Vagina (tissue), 2 donors: ENCODE measurements at regions not wholly inside any gene's neighbourhood (a gene's known extent, or its start where the extent isn't known, plus 50 kb on each side); places are given as distances from the start of the nearest gene placed in this dataset.
"Not testable (repeated sequence)": the region's sequence is repeated elsewhere in the genome, so short reads cannot be mapped to it uniquely, and the experiment has no call there.

ENCODE experiments used
- DNase-seq, 2 donors: peaks; one replicate each; pipeline ENCODE4 v3.0.0-alpha.2; 2017; ENCODE audit errors: extremely low spot score in 2 of 2
- H3K27ac ChIP-seq: fragments of 200-600 bp; sonication (generic); one replicate; pipeline ENCODE4 v1.5.1; 2019
- H3K27me3 ChIP-seq: fragments of 200-600 bp; sonication (generic); one replicate; pipeline ENCODE4 v1.5.1; 2019
- H3K36me3 ChIP-seq, 2 donors: fragments of 200-600 bp; sonication (generic); one replicate each; pipeline ENCODE4 v1.5.1; 2017 to 2019
- H3K4me1 ChIP-seq: fragments of 200-600 bp; sonication (generic); one replicate; pipeline ENCODE4 v1.5.1; 2019
- H3K4me3 ChIP-seq, 2 donors: fragments of 200-600 bp; sonication (generic); 1 replicate in 1 of 2; 2 replicates in 1 of 2; pipeline ENCODE4 v1.5.1; 2016 to 2019
- H3K9me3 ChIP-seq: fragments of 200-600 bp; sonication (generic); one replicate; pipeline ENCODE4 v1.5.1; 2019
- CTCF ChIP-seq, 3 experiments: fragments of 450-650 bp in 2 of 3; fragments of 200-600 bp in 1 of 3; sonication (generic) in 1 of 3; IDR thresholded peaks; one replicate each; pipeline ENCODE4 v1.5.1; 2017 to 2019; ENCODE audit warnings: antibody characterized with exemption in 3 of 3, mild to moderate bottlenecking in 2 of 3, moderate library complexity in 2 of 3
- POLR2A ChIP-seq, 2 donors: fragments of 450-650 bp; IDR thresholded peaks; one replicate each; pipeline ENCODE4 v1.6.1; 2017; ENCODE audit warnings: antibody characterized with exemption in 2 of 2, mild to moderate bottlenecking in 2 of 2, moderate library complexity in 2 of 2
- POLR2AphosphoS5 ChIP-seq, 2 donors: sonication (generic); formaldehyde crosslinking; IDR thresholded peaks; one replicate each; pipeline ENCODE4 v1.9.0; 2017; ENCODE audit warnings: antibody characterized with exemption in 2 of 2, mild to moderate bottlenecking in 2 of 2, low read depth in 1 of 2; ENCODE audit not compliant: insufficient read depth in 1 of 2
- intact Hi-C: fragments of 100-400 bp; cut with DNase I; formaldehyde crosslinking; loops from one replicate; pipeline ENCODE4 v1.15.1; 2023

GRCh38 chr21:13937236-13937635 lies 273.5 kb downstream of the LIPI start:
- no peak overlapping the region for H3K4me3 ChIP-seq

GRCh38 chr21:13936033-13936937 lies 274.5 kb downstream of the LIPI start:
- intact Hi-C loops, H3K4me1 ChIP-seq, H3K27me3 ChIP-seq, H3K9me3 ChIP-seq, H3K4me3 ChIP-seq, H3K36me3 ChIP-seq, H3K27ac ChIP-seq, DNase-seq: not testable (repeated sequence)

More at GRCh38 chr21:13937236-13937635, 273.5 kb downstream of the LIPI start:
- Histone ChIP-seq H3K4me1 (no peaks in the 10 kb centered on the region), H3K36me3 (no peaks in the 10 kb centered on the region), H3K27me3 (no peaks in the 10 kb centered on the region), H3K9me3 (no peaks in the 10 kb centered on the region), H3K27ac (no peak overlapping the region)
- TF ChIP-seq POLR2AphosphoS5 (IDR thresholded peaks at IDR 0.05; ENCODE audit: insufficient read depth in 1 of 2, low read depth in 1 of 2) (no peak), POLR2A (IDR thresholded peaks at IDR 0.05) (no peak), CTCF (IDR thresholded peaks at IDR 0.05) (no peak)
- DNase-seq = no peak
- intact Hi-C loops = no loop called here

- H3K27me3 ChIP-seq, H3K4me3 ChIP-seq, H3K36me3 ChIP-seq, intact Hi-C loops, H3K9me3 ChIP-seq, H3K4me1 ChIP-seq, H3K27ac ChIP-seq, DNase-seq: not testable (repeated sequence)
Measured at GRCh38 chr21:13935396-13936032, 275.2 kb downstream of the LIPI start.

- H3K36me3 ChIP-seq, H3K9me3 ChIP-seq, H3K4me3 ChIP-seq, H3K27me3 ChIP-seq, H3K27ac ChIP-seq, intact Hi-C loops, H3K4me1 ChIP-seq, DNase-seq: not testable (repeated sequence)
Measured at GRCh38 chr21:13934887-13935342, 275.8 kb downstream of the LIPI start.

- DNase-seq, H3K27ac ChIP-seq, H3K4me3 ChIP-seq, H3K9me3 ChIP-seq, intact Hi-C loops, H3K4me1 ChIP-seq, H3K36me3 ChIP-seq, H3K27me3 ChIP-seq: not testable (repeated sequence)
Measured at GRCh38 chr21:13923175-13923574, 287.6 kb downstream of the LIPI start.

- H3K4me1 ChIP-seq, H3K27ac ChIP-seq, H3K36me3 ChIP-seq, DNase-seq, H3K9me3 ChIP-seq, intact Hi-C loops, H3K4me3 ChIP-seq, H3K27me3 ChIP-seq: not testable (repeated sequence)
Measured at GRCh38 chr21:13921455-13921854, 289.3 kb downstream of the LIPI start.

- intact Hi-C loops, H3K9me3 ChIP-seq, H3K4me1 ChIP-seq, H3K4me3 ChIP-seq, H3K36me3 ChIP-seq, H3K27me3 ChIP-seq, H3K27ac ChIP-seq: not testable (repeated sequence)
- peak in 1 of 2 donors; percentile 52 for DNase-seq
Measured at GRCh38 chr21:13907385-13907784, 297.8 kb downstream of the POTED start.

- H3K36me3 ChIP-seq, intact Hi-C loops, H3K27ac ChIP-seq, H3K4me1 ChIP-seq, H3K9me3 ChIP-seq, H3K27me3 ChIP-seq, H3K4me3 ChIP-seq: not testable (repeated sequence)
- peak in 1 of 2 donors; percentile 86 for DNase-seq
Measured at GRCh38 chr21:13896596-13897247, 287.1 kb downstream of the POTED start.

GRCh38 chr21:13893617-13894016 lies 284.0 kb downstream of the POTED start:
- intact Hi-C loops, H3K27me3 ChIP-seq, H3K36me3 ChIP-seq, H3K4me3 ChIP-seq, H3K27ac ChIP-seq, H3K9me3 ChIP-seq, H3K4me1 ChIP-seq: not testable (repeated sequence)
- peak in 1 of 2 donors; percentile 58 for DNase-seq

GRCh38 chr21:13893025-13893424 lies 283.4 kb downstream of the POTED start:
- not testable (repeated sequence) for H3K27me3 ChIP-seq

GRCh38 chr21:13892146-13892751 lies 282.7 kb downstream of the POTED start:
- H3K4me3 ChIP-seq, intact Hi-C loops, H3K36me3 ChIP-seq, H3K4me1 ChIP-seq, H3K9me3 ChIP-seq, H3K27ac ChIP-seq, H3K27me3 ChIP-seq: not testable (repeated sequence)
- peak in 1 of 2 donors; percentile 85 for DNase-seq

More at GRCh38 chr21:13893025-13893424, 283.4 kb downstream of the POTED start:
- DNase-seq = peak in 1 of 2 donors; percentile 62
- H3K27ac ChIP-seq, H3K9me3 ChIP-seq, intact Hi-C loops, H3K4me1 ChIP-seq, H3K36me3 ChIP-seq, H3K4me3 ChIP-seq: not testable (repeated sequence)
